T-helper 22 cell (primary cell): ENCODE measurements at regions not wholly inside any gene's neighbourhood (a gene's known extent, or its start where the extent isn't known, plus 50 kb on each side); places are given as distances from the start of the nearest gene placed in this dataset.

Experiments
- DNase-seq: peaks from one replicate; pipeline ENCODE4 v3.0.0-alpha.2; 2020; ENCODE audit warnings: low read depth

DNA sequence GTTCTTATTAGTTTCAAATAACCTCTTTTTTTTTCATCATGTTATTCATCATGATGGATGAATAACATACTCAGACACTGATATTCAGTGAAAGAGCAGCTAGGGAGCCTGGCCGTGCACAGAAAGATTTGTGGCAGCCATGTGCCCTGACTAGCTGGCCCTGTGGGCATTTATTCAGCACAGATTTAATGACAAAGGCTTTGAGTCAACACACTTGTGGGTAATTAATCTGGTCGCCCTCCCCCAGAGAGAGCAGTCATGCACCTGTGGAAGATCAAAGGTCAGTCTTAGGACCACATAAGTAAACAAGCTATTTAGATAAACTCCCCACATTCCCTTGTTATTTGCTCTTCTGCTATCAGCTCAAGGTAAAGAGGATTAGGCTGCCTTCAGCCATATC, 153.2 kb upstream of the HMCN1 start:
- no peak for DNase-seq

DNA sequence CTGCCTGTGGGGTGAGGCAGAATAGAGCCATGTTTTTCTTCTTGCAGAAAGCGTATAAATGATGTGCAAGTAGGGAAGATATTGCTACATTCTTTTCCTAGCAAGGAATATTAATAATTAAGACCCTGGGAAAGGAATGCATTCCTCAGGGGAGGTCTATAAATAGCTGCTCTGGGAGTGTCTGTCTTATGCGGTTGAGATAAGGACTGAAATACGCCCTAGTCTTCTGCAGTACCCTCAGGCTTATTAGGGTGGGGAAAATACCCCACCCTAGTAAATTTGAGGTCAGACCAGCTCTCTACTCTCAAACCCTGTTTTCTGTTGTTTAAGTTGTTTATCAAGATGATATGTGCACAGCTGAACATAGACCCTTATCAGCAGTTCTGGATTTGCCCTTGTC, 155.9 kb upstream of the HMCN1 start:
- DNase-seq, result no peak

DNA sequence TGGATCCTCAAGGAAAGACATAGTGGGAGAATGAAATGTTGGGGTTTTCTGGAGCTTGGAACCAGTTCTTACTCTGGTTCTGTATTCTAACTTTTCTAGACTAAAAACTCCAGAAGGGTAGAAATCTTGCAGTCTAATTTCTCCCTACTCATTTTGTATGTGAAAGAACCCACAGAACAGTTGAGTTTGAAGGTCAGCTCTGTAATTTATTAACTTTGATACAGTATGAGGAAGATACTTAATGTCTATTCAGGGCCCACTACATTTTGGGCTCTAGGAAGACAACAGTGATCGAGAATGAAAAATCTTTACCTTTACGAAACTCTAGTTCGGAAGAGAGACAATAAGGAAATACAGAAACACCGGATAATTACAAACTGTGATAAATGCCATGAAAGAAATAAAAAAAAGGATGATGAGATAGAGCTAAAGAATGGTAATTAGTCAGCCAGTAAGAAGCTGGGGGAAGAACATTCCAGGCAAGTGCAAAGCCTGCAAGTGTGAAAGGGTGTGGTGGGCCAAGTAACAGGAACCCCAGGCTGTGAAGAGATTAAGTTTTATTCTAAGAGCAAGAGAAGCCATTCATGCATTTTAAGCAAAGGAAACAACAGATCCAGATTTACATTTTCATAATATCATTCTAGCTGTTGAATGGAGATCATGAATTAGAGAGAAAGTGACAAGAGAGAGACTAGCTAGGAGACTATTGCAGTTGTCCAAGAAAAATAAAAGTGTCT, 159.9 kb upstream of the HMCN1 start:
- no peak for DNase-seq

DNA sequence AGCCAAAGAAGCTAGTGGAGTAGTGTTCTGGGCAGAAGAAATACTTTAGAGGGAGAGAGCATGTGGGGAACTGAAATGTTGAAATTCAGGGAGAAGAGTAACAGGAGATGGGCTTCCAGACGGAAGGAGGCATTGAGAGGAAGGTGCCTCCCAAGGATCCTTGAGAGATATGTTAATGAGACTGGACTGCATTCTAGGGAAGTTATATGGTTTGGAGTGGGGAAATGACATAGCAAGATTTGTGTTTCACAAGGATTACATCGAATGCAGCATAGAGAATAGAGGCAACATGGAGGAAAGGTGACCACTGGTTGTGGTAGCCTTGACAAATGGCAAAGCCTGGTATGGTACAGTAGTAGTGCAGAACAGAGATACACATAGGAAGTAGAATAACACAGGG, 160.5 kb upstream of the HMCN1 start:
- DNase-seq, result no peak

DNA sequence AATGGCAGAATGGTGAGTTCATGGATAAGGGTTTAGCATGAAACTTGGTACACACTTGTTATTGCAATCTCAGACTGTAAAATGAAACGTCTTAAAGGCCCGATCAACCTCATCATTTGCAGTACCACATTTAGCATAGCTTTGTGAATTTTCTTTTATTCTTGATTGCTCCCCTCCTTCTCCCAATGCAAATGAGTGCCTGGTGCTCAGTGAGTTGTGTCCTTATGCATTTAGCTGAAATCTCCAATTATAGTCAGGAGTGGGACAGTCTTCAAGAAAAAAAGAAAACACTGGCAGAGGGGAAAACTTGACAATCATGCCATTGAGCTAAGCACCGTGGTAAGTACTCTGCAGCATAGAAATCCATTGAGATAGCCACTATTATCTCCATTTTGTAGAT, 161.0 kb upstream of the HMCN1 start:
- no peak for DNase-seq

DNA sequence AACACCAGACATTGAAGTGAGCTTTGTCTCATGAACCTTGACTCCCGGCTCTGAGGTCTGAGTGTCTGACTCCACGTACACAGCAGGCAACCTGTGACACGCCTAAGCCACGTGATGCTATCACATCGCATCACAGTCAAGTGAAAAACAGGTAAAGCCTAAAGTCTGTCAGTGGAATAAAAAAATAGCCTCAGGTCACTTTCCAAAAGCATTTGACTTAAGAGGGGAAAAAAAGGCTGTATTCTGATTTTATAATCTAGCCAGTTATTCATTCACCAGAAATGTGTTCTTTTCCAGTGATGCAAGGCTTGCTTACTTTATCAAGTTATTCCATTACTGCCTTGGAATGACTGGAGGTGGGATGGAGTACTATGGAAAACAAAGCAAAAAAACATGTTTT, 163.2 kb upstream of the HMCN1 start:
- DNase-seq, result no peak

DNA sequence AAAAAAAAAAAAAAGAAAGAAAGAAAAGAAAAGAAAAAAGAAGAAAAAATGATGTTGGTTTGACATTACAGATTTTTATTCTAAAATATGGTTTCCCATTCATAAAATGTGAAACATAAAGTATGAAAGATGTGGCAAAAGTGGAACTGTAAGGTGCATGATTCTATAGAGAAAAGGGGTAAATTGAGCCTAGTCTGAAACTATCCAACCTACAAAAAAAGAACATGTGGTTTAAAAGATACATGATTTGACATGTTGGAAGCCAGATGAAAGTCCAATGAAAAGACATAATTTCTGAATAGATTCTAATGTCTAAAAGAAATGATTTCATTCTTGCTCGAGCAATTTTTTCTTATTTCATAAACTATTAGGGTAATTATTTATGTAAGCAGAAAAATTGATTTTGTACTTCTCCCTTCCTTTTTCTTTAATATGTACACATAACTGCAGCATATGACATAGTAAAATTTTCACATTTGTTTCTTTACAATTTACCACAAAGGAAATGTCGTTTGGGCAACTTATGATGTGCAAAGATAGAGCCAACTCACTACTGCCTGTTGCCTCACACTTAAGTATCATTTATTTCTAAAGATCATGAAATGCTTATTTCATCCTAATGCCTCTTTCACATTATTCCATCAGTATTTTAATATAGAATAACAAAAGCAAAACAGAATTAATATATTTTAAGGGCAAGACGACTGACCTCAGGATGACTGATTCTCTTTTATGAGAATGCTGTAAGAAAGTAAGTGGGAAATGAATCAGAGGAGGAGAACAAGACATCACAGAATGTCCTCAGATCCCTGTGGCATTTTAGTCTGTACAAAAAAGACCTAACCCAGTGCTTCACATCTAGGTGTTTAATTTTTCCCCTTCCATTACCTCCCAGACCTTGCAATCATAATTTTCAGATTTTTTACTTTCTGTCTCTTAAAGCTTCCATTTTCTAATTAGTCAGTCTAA, 165.8 kb upstream of the HMCN1 start:
- DNase-seq, result no peak

DNA sequence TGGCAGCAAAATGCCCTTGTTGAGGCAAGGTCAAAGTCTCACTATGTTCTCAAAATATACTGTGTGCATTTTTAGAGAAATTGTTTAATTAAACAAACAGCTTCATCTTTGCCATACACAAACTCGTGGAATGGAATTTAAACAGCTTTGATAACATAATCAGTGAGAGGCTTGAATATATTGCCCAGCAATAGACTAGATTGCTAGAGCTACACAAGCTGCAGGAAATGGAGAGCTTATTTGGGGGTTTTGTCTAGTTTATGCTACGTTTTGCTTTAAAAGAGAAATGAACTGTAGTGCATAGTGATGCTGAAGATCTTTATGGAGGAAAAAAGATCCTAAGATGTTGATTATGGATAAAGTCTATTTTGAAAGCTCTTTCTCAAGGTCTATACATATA, 166.8 kb upstream of the HMCN1 start:
- DNase-seq, result no peak

DNA sequence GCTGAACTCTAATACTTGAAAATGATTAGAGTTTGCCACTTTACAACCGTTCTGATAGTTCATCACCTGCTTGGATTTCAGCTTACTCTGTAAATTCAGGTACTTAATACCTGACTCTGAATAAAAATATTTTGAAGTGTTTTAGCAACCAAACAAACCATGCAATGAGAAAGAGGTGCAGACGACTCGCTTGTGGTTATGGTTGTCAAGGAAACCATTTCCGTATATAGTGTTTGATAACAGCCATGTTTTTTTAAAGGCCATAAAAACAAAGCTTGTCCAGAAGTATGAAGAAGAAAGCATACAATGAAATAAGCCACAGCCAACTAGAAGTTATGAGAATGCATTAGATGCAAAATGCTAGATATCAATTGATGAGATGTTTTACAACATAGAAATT, 167.2 kb upstream of the HMCN1 start:
- DNase-seq, result peak; percentile 46

DNA sequence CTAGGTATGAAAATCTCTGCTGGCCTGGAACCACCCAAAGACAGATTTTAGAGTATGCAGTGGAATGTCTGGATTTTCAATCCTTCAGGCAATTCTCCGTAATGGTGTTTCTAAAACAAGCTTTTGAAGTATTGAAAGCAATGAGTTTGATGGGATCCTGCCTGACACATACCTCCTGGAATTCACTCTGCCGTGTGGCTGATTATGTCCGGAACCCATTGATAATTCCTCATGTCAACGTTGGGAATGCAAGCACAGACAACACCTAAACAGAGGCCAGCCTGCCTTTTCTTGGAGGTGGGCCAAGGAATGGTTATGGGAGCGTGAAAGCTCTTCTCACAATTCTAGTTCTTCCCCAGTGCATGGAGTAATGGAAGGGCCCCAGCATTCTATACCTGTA, 168.9 kb upstream of the HMCN1 start:
- no peak for DNase-seq

DNA sequence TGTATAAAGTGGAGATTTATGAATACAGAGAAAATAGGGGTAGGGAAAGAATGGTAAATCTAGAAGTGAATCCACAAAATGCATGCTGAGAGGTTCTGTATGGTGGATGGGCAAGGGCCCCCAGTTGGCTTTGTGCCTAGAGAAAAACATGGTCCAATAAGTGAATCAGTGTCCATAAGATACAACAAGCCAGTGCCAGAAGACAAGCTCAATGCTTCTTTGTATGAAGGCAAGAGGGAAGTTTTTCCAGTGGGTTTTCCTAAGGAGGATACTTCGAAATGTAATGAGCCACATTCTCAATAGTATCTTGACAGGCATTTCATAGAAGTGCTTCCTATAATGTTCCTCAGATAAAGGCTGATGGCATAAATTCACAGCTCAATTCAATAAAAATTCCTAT, 169.4 kb upstream of the HMCN1 start:
- DNase-seq, result no peak

DNA sequence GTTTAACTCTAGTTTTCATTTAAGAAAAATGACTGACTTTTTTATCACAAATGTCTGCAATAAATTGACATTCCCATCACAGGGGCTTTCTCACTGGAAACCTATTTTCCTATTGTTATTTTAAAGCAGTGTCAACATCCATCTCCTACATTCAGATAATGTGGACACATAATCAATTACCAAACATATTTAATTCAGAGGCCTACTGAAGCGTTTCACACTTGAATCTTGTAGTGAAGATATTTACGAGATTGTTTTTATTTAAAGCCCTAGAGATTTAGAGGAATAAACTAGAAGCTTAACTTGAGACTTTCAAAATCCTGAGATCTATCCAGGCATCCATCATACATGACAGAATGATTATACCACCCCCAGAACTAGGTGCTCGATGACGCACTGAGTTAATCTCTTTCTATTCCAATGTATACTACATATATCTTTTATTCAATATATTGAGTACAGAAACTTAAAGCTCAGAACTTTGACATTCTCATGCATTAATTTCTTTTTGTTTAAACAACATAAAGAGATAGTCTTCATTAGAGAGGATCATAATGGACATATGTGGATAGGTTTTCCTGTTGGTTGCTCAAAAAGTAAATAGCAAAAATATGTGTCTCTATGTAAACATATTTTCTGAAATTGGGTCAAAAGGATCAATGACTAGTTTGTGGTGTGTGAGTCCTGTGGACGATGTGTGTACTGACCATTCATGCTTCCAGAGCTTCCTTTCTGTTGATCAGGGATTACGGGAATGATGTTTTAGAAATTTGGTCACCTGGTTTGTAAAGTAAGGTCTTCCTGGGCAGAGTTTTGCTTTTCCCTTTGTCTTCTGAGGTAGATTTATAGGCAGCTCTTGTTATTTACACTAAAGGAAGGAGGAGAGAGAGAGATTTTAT, 171.5 kb upstream of the HMCN1 start:
- DNase-seq, result no peak

DNA sequence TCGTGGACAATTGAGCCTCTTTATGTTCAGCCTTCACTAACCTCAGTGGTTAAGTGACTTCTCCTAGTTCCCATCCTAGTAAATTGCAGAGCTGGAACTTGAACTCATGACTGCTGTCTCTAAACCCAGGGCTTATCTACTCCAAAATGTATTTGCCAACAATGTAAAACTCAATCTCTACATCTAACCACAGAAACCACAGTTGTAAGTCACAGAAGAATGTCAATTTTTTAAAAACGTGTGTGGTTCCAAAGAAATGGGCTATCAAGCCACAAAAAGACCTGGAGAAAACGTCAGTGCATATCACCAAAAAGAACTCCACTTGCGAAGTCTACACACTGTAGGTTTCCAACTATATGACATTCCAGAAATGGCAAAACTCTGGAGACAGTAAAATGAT, 172.6 kb upstream of the HMCN1 start:
- DNase-seq, result no peak

DNA sequence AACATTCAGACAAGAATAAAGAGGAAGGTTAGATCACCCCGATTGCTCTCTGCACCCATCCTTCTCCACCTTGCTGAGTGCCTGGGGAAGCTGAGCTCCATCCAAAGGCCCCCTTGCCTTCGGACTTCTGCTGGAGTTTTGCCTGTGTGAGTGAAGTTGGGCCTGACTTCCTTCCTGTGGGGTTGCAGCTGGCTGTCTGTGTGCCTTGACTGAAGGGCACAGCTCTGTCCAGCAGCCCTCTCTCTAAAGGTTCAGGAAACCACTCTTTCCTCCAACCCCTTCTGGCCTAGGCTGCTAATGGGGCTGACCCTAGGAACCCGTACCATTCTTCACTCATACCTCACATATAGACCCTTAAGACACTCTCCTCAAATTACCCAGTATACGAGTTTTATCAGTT, 173.4 kb upstream of the HMCN1 start:
- DNase-seq, result no peak

DNA sequence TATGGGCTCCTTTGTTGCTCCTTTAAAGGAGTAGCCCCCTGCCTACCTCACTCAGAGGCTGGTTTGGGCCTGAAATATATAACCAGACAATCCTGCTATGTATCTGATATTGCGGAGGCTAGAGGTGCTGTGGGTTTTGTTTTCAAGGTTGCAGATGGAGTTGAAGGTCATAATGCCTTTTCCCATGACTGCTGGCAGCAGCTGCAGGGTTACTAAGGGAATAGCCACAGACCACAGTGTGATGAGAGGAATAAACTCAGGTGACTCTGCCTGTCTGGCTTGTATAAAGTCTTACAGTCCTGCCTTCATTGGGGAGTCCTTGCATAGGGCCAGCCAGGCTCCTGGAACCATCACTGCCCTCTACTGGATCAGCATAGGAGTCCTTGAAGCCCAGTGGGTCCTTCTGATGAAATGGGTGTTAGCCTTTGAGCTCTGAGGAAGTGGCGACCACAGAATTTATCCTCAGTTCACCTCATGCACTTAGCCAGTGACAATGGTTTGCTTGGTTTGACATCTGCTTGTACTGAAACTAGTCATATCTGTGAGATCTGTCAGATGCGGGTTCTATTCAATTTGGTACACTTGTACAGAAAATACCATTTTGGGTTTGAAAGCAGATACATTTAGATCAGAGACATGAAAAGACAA, 174.4 kb upstream of the HMCN1 start:
- peak; percentile 15 for DNase-seq

DNA sequence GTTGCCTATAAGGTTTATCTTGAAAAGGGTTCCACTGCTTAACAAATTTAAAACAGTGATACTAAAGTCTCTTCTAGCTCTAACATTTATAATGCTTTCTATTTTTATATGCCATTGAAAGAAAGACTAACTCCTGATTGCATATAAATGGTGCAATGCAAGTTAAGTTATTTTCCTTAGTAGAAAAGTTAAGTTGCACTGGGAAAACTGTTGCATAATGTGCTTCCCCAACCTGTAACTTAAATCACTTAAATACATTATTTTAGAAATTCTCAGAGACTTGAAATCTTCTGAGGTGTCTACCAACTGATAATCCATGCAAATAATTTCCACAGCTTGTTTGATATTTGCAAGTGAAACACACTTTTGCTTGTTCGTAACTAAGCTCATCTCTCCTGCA, 175.0 kb upstream of the HMCN1 start:
- DNase-seq, result no peak

DNA sequence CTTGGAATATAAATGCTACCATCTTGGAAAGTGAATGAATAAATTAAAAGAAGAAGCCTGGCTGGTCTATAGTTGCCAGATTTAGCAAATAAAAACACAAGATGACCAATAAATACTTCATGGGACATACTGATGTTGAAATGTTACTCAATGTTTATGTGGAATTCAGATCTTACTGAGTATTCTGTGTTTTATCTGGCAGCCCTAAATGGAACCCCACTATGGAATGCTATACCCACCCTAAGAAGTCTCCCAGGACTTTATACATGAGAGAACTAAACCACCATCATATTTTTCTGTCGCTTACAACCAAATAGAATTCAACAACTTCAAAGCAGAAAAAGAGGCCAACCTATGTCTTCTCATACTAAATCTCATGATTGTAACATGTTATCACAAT, 177.6 kb upstream of the HMCN1 start:
- no peak for DNase-seq

DNA sequence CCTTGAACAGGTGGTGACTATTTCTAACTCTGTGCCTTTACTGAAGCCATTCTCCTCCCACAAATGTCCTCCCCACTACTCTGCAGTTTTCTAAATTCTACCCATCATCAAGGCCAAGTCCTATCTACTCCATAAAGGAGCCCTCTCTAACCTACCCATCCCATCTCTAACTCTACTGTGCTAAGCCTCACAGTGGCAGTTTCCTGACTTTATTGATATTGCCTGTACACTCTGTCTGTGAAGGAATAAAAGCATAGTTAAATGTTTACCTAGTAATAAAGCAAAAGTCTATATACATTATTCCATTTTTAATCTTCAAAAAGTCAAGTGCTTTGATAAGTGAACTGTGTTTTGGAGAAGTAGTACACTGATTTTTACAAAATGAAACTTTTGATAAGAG, 178.4 kb upstream of the HMCN1 start:
- no peak for DNase-seq

DNA sequence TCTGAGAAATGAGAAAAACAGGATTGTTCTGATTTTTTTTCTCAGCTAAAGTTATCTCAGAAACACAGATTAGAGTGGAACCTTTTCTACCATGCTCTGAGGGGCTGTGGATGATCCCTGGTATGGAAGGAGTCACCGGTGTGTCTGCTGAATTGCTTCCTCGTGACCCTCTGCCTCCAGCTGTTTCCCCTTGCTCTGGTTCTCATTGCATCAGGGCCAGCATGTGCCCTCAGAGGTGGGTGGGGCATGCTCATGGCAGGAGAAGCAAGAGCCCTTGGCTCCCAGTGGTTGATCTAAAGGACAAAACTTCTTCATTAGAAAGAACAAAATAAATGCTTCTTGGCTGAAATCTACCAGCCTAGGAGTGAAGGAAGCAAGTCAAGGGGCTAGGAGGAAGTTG, 183.2 kb upstream of the HMCN1 start:
- DNase-seq, result no peak

DNA sequence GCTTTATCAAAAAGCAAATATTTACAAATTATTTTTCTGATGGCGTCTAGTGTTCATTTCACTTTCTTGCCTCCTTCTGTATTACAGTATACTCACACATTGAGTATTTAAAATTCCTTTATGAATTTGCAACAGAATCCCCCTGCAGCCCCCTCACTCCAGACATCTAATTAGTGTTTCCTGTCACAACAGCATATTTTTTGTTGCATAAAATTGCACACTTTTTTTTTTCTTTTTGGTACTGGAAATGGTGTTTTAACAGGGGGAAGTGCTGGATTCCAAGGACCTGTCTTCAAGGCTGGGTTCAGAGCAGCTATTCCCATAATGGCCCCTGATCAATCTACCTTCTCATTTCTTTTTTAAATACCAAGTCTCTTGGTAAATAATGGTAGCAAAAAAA, 184.3 kb upstream of the HMCN1 start:
- DNase-seq, result no peak

DNA sequence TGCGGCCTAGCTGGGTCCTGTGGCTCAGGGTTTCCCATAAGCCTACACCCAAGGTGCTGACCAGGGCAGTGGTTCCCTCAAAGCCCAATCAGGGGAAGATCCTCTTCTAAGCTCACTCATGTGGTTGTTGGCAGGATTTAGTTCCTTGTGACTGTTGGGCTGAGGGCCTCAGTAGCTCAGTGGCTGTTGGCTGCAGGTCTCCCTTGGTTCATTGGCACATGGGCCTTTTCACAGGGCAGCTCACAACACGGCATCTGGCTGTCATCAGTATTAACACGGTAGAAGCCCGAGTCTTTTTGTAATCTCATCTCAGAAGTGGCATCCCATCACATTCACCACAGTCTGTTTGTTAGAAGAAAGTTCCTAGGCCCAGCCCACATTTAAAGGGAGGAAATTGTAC, 188.2 kb upstream of the HMCN1 start:
- no peak for DNase-seq

DNA sequence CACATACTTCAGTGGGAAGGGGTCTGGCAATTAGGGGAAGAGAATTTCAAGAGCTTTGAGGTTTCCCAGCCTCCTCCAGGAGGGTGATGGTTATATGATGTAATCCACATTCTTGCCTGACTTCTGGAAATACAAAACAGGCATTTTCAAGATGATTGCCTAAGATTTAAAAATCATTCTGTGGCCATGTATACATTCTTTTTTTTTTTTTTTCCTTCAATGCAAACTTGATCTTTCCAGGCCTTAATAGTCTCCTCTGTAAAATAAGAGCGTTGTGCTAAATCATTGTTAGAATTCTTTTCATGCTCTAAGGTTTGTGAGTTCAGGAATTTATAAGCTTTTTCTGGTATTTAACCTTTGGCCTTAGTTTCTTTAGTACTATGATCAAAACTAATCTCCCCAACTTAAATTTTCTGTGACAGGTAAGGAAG, 192.3 kb upstream of the HMCN1 start:
- DNase-seq, result no peak
